NB4 (cell line): ENCODE measurements at regions not wholly inside any gene's neighbourhood (a gene's known extent, or its start where the extent isn't known, plus 50 kb on each side); places are given as distances from the start of the nearest gene placed in this dataset.

Source experiments
- DNase-seq: peaks from one replicate; pipeline ENCODE4 v3.0.0; 2010; ENCODE audit warnings: low read depth
- H3K4me3 ChIP-seq: one replicate; pipeline ENCODE4 v1.5.1; 2011; ENCODE audit warnings: mild to moderate bottlenecking, low read depth, low read length, moderate library complexity
- CTCF ChIP-seq: IDR thresholded peaks from one replicate; pipeline ENCODE4 v1.5.1; 2012; ENCODE audit warnings: low read depth, low read length
- MAX ChIP-seq: IDR thresholded peaks from 2 replicates; pipeline ENCODE4 v1.6.1; 2011; ENCODE audit warnings: low read depth, low read length
- MYC ChIP-seq: IDR thresholded peaks from 2 replicates; pipeline ENCODE4 v1.6.1; 2011; ENCODE audit warnings: low read depth, low read length
- POLR2A ChIP-seq: IDR thresholded peaks from 2 replicates; pipeline ENCODE4 v1.6.1; 2011; ENCODE audit warnings: mild to moderate bottlenecking; ENCODE audit not compliant: insufficient read length; ENCODE audit errors: extremely low read depth

- H3K4me3 ChIP-seq = no peak overlapping the region
- TF ChIP-seq MYC = no peak
- no peak for TF ChIP-seq CTCF
- TF ChIP-seq POLR2A = no peak
- no peak for DNase-seq
Observed at GRCh38 chr2:102078773-102079172, 63.8 kb upstream of the IL1R1 start.

- peak; percentile 22 for DNase-seq
Observed at GRCh38 chr2:102080451-102081242, 61.9 kb upstream of the IL1R1 start.

GRCh38 chr2:102081243-102081522 lies 61.4 kb upstream of the IL1R1 start:
- no peak for TF ChIP-seq MAX
- no peak for TF ChIP-seq POLR2A
- no peak for TF ChIP-seq CTCF
- TF ChIP-seq MYC = no peak
- no peak for DNase-seq
- H3K4me3 ChIP-seq = no peak overlapping the region

More at GRCh38 chr2:102080451-102081242, 61.9 kb upstream of the IL1R1 start:
- no peak overlapping the region for H3K4me3 ChIP-seq
- no peak for TF ChIP-seq MAX
- no peak for TF ChIP-seq CTCF
- no peak for TF ChIP-seq POLR2A
- TF ChIP-seq MYC = no peak

- no peak for TF ChIP-seq CTCF
- no peak for TF ChIP-seq POLR2A
- no peak for TF ChIP-seq MAX
- no peak for TF ChIP-seq MYC
- DNase-seq = peak; percentile 65
- H3K4me3 ChIP-seq = no peak overlapping the region
Observed at GRCh38 chr2:102081606-102082005, 60.9 kb upstream of the IL1R1 start.

GRCh38 chr2:102082571-102083392 lies 59.8 kb upstream of the IL1R1 start:
- H3K4me3 ChIP-seq = peak overlapping the region; percentile 39
- DNase-seq = peak; percentile 87
- no peak for TF ChIP-seq MYC
- no peak for TF ChIP-seq POLR2A
- TF ChIP-seq CTCF = no peak
- TF ChIP-seq MAX = no peak
